ENCODE measurements at regions not wholly inside any gene's neighbourhood (a gene's known extent, or its start where the extent isn't known, plus 50 kb on each side); places are given as distances from the start of the nearest gene placed in this dataset.

DNA sequence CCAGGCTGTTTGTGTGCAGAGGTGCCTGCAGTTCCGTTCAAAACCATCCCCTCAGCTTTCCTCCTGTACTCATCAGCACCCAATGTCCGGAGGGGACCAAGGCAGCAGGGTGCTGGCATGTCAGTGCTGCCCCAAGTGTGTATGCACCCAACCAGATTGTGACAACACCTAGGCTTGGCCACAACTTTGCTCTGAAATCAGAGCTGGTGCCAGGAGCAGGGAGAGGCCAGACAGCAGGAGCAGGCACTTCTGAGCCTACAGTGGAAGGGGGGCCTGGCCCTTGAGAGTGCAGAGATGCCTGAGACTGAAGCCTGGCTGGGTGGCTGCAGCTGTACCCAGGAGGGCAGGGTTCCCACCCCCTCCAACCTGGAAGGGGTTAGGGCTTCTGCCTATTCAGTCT, 56.5 kb upstream of the RASGEF1B start:
- TF ChIP-seq TAF1 (IDR thresholded peaks at IDR 0.05; ENCODE audit: borderline replicate concordance, insufficient read depth, low read length): no peak
- no peak for TF ChIP-seq SIN3A (IDR thresholded peaks at IDR 0.05; ENCODE audit: borderline replicate concordance, insufficient read depth, low read length)
- no peak for TF ChIP-seq POLR2AphosphoS5 (IDR thresholded peaks at IDR 0.05; ENCODE audit: low read depth, low read length)
- TF ChIP-seq, protein P1, sequence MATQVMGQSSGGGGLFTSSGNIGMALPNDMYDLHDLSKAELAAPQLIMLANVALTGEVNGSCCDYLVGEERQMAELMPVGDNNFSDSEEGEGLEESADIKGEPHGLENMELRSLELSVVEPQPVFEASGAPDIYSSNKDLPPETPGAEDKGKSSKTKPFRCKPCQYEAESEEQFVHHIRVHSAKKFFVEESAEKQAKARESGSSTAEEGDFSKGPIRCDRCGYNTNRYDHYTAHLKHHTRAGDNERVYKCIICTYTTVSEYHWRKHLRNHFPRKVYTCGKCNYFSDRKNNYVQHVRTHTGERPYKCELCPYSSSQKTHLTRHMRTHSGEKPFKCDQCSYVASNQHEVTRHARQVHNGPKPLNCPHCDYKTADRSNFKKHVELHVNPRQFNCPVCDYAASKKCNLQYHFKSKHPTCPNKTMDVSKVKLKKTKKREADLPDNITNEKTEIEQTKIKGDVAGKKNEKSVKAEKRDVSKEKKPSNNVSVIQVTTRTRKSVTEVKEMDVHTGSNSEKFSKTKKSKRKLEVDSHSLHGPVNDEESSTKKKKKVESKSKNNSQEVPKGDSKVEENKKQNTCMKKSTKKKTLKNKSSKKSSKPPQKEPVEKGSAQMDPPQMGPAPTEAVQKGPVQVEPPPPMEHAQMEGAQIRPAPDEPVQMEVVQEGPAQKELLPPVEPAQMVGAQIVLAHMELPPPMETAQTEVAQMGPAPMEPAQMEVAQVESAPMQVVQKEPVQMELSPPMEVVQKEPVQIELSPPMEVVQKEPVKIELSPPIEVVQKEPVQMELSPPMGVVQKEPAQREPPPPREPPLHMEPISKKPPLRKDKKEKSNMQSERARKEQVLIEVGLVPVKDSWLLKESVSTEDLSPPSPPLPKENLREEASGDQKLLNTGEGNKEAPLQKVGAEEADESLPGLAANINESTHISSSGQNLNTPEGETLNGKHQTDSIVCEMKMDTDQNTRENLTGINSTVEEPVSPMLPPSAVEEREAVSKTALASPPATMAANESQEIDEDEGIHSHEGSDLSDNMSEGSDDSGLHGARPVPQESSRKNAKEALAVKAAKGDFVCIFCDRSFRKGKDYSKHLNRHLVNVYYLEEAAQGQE (IDR thresholded peaks at IDR 0.05; ENCODE audit: insufficient read depth in 1 of 2, low read depth in 2 of 2, low read length in 2 of 2): no peak
- no peak for TF ChIP-seq FOXP2 (optimal IDR thresholded peaks at IDR 0.05; ENCODE audit: borderline replicate concordance, extremely low read depth, extremely low read length, insufficient read depth)
